SK-N-SH treated with all-trans-retinoic acid at 6 μM for 48 hours (cell line): ENCODE measurements at regions not wholly inside any gene's neighbourhood (a gene's known extent, or its start where the extent isn't known, plus 50 kb on each side); places are given as distances from the start of the nearest gene placed in this dataset.

ENCODE experiments used
- ATAC-seq: fragments of 200-7000 bp; cut with Tn5 transposase; 3 replicates; pipeline ENCODE4 v1.9.1; 2020; ENCODE audit warnings: mild to moderate bottlenecking, moderate library complexity
- ARNTL ChIP-seq: fragments of 450-650 bp; formaldehyde crosslinking; IDR thresholded peaks from 2 replicates; pipeline ENCODE4 v1.5.0; 2020; ENCODE audit warnings: low read depth, mild to moderate bottlenecking, moderate library complexity, borderline replicate concordance
- BACH2 ChIP-seq: fragments of 250-450 bp; sonication (Bioruptor Pico); IDR thresholded peaks from 2 replicates; pipeline ENCODE4 v1.9.0; 2021; ENCODE audit warnings: mild to moderate bottlenecking, borderline replicate concordance
- CREB5 ChIP-seq: fragments of 250-450 bp; sonication (Bioruptor Pico); IDR thresholded peaks from 2 replicates; pipeline ENCODE4 v1.5.1; 2020; ENCODE audit warnings: low read depth, mild to moderate bottlenecking, moderate library complexity
- CSDC2 ChIP-seq: fragments of 250-450 bp; sonication (Bioruptor Pico); IDR thresholded peaks from 2 replicates; pipeline ENCODE4 v1.5.0; 2020; ENCODE audit warnings: mild to moderate bottlenecking, moderate library complexity
- CSRNP3 ChIP-seq: fragments of 250-450 bp; sonication (Bioruptor Pico); IDR thresholded peaks from 2 replicates; pipeline ENCODE4 v1.5.1; 2021; ENCODE audit warnings: mild to moderate bottlenecking, moderate library complexity
- ESRRG ChIP-seq: fragments of 250-450 bp; sonication (Bioruptor Pico); IDR thresholded peaks from 2 replicates; pipeline ENCODE4 v1.6.1; 2021; ENCODE audit warnings: mild to moderate bottlenecking
- GLIS3 ChIP-seq: fragments of 250-450 bp; sonication (Bioruptor Pico); IDR thresholded peaks from 2 replicates; pipeline ENCODE4 v1.5.0; 2020; ENCODE audit warnings: mild to moderate bottlenecking, moderate library complexity
- ISL1 ChIP-seq: fragments of 250-450 bp; sonication (Bioruptor Pico); IDR thresholded peaks from 2 replicates; pipeline ENCODE4 v2.1.2; 2022; ENCODE audit warnings: mild to moderate bottlenecking, moderate library complexity
- OSR1 ChIP-seq: fragments of 250-450 bp; sonication (Bioruptor Pico); IDR thresholded peaks from 2 replicates; pipeline ENCODE4 v1.8.0; 2022; ENCODE audit warnings: moderate library complexity, mild to moderate bottlenecking, inconsistent platforms
- POU6F1 ChIP-seq: fragments of 250-450 bp; sonication (Bioruptor Pico); IDR thresholded peaks from 2 replicates; pipeline ENCODE4 v1.8.0; 2021; ENCODE audit warnings: low read depth, mild to moderate bottlenecking, moderate library complexity, borderline replicate concordance
- PPARA ChIP-seq: fragments of 250-450 bp; sonication (Bioruptor Pico); IDR thresholded peaks from 2 replicates; pipeline ENCODE4 v1.5.0; 2020; ENCODE audit warnings: mild to moderate bottlenecking, borderline replicate concordance
- SNAI2 ChIP-seq: fragments of 250-450 bp; sonication (Bioruptor Pico); IDR thresholded peaks from 2 replicates; pipeline ENCODE4 v1.5.0; 2020; ENCODE audit warnings: mild to moderate bottlenecking, moderate library complexity
- TCF4 ChIP-seq: fragments of 250-450 bp; sonication (Bioruptor Pico); IDR thresholded peaks from 2 replicates; pipeline ENCODE4 v1.8.0; 2021; ENCODE audit warnings: mild to moderate bottlenecking, moderate library complexity, borderline replicate concordance
- TOX ChIP-seq: fragments of 250-450 bp; sonication (Bioruptor Pico); IDR thresholded peaks from 2 replicates; pipeline ENCODE4 v1.8.0; 2021; ENCODE audit warnings: mild to moderate bottlenecking, moderate library complexity, borderline replicate concordance
- TSHZ2 ChIP-seq: fragments of 250-450 bp; sonication (Bioruptor Pico); IDR thresholded peaks from 2 replicates; pipeline ENCODE4 v1.5.0; 2020; ENCODE audit warnings: mild to moderate bottlenecking, moderate library complexity
- ZC3H10 ChIP-seq: fragments of 250-450 bp; sonication (Bioruptor Pico); IDR thresholded peaks from 2 replicates; pipeline ENCODE4 v1.5.1; 2021; ENCODE audit warnings: mild to moderate bottlenecking, moderate library complexity
- ZFP3 ChIP-seq: fragments of 250-450 bp; sonication (Bioruptor Pico); IDR thresholded peaks from 2 replicates; pipeline ENCODE4 v1.5.0; 2020; ENCODE audit warnings: mild to moderate bottlenecking, moderate library complexity
- ZFP30 ChIP-seq: fragments of 450-650 bp; formaldehyde crosslinking; IDR thresholded peaks from 2 replicates; pipeline ENCODE4 v1.5.0; 2022; ENCODE audit warnings: mild to moderate bottlenecking, moderate library complexity
- ZNF8 ChIP-seq: fragments of 450-650 bp; formaldehyde crosslinking; IDR thresholded peaks from 2 replicates; pipeline ENCODE4 v1.5.0; 2020; ENCODE audit warnings: mild to moderate bottlenecking, moderate library complexity

- ATAC-seq: no peak
- no peak for TF ChIP-seq TCF4 (CRISPR knock-in tag)
- TF ChIP-seq CSRNP3 (CRISPR knock-in tag): no peak
- TF ChIP-seq ISL1 (CRISPR knock-in tag): no peak
- no peak for TF ChIP-seq GLIS3
- TF ChIP-seq CSDC2 (CRISPR knock-in tag): no peak
- no peak for TF ChIP-seq ZC3H10 (CRISPR knock-in tag)
- no peak for TF ChIP-seq ZNF8 (CRISPR knock-in tag)
- TF ChIP-seq OSR1 (CRISPR knock-in tag): no peak
- TF ChIP-seq TOX (CRISPR knock-in tag): no peak
Observed at GRCh38 chr3:71966185-71966584, 181.2 kb upstream of the PROK2 start.

GRCh38 chr3:71964170-71964569 is 179.2 kb upstream of the PROK2 start:
- no peak for TF ChIP-seq TOX (CRISPR knock-in tag)
- TF ChIP-seq GLIS3: no peak
- TF ChIP-seq ISL1 (CRISPR knock-in tag): no peak
- TF ChIP-seq BACH2: no peak
- no peak for TF ChIP-seq ARNTL
- TF ChIP-seq ZNF8 (CRISPR knock-in tag): no peak
- no peak for TF ChIP-seq ZFP3 (CRISPR knock-in tag)
- no peak for TF ChIP-seq PPARA (CRISPR knock-in tag)
- TF ChIP-seq TSHZ2 (CRISPR knock-in tag): no peak
- no peak for TF ChIP-seq CREB5 (CRISPR knock-in tag)
- no peak for TF ChIP-seq TCF4 (CRISPR knock-in tag)
- no peak for TF ChIP-seq ESRRG (CRISPR knock-in tag)
- TF ChIP-seq POU6F1 (CRISPR knock-in tag): no peak
- no peak for TF ChIP-seq ZFP30
- no peak for ATAC-seq

GRCh38 chr3:71962561-71963240 is 177.8 kb upstream of the PROK2 start:
- no peak for ATAC-seq
- TF ChIP-seq GLIS3: no peak
- no peak for TF ChIP-seq OSR1 (CRISPR knock-in tag)
- no peak for TF ChIP-seq POU6F1 (CRISPR knock-in tag)
- no peak for TF ChIP-seq ESRRG (CRISPR knock-in tag)
- no peak for TF ChIP-seq SNAI2
- TF ChIP-seq PPARA (CRISPR knock-in tag): no peak
- TF ChIP-seq ZC3H10 (CRISPR knock-in tag): no peak
- no peak for TF ChIP-seq TOX (CRISPR knock-in tag)
- TF ChIP-seq CSDC2 (CRISPR knock-in tag): no peak
